Upper lobe of left lung (tissue), 4 donors: ENCODE measurements at regions not wholly inside any gene's neighbourhood (a gene's known extent, or its start where the extent isn't known, plus 50 kb on each side); places are given as distances from the start of the nearest gene placed in this dataset.

Experiments
- EP300 ChIP-seq, 4 donors: sonication (generic); formaldehyde crosslinking; IDR thresholded peaks; one replicate each; pipeline ENCODE4 v1.5.1; 2017; ENCODE audit warnings: antibody characterized with exemption in 4 of 4, control low read depth in 2 of 4
- POLR2A ChIP-seq, 4 donors: fragments of 450-650 bp; IDR thresholded peaks; one replicate each; pipeline ENCODE4 v1.5.1; 2016 to 2017; ENCODE audit warnings: antibody characterized with exemption in 4 of 4, mild to moderate bottlenecking in 2 of 4
- POLR2AphosphoS5 ChIP-seq, 2 donors: sonication (generic); formaldehyde crosslinking; IDR thresholded peaks; one replicate each; pipeline ENCODE4 v1.5.1; 2017; ENCODE audit warnings: antibody characterized with exemption in 2 of 2
- TF ChIP-seq, protein P1 (sequence below), 6 experiments: fragments of 450-650 bp in 4 of 6; fragments of 200-600 bp in 2 of 6; sonication (generic) in 2 of 6; IDR thresholded peaks; one replicate each; pipeline ENCODE4 v1.5.1; 2016 to 2019; ENCODE audit warnings: antibody characterized with exemption in 6 of 6

DNA sequence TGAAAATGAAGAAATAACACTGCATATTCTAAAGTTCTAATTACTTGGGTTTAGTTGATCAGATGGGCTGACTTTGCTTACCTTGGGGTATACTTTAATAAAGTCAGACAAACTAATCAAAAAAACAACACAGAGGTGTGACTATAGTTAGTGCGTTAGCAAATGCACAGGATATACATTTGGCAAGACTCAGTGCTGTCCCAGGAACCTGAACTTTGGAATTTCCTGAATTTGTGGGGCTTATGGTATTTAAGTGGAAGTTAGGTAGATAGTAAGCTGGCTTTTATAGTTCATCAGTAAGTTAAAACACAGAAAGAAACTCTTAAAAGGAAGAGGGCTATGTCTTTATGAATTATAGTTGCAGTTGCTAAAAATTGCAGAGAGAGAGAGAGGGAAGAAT is 302.6 kb upstream of the DDI1 start:
- TF ChIP-seq POLR2A (IDR thresholded peaks at IDR 0.05) = no peak
- TF ChIP-seq, protein P1, sequence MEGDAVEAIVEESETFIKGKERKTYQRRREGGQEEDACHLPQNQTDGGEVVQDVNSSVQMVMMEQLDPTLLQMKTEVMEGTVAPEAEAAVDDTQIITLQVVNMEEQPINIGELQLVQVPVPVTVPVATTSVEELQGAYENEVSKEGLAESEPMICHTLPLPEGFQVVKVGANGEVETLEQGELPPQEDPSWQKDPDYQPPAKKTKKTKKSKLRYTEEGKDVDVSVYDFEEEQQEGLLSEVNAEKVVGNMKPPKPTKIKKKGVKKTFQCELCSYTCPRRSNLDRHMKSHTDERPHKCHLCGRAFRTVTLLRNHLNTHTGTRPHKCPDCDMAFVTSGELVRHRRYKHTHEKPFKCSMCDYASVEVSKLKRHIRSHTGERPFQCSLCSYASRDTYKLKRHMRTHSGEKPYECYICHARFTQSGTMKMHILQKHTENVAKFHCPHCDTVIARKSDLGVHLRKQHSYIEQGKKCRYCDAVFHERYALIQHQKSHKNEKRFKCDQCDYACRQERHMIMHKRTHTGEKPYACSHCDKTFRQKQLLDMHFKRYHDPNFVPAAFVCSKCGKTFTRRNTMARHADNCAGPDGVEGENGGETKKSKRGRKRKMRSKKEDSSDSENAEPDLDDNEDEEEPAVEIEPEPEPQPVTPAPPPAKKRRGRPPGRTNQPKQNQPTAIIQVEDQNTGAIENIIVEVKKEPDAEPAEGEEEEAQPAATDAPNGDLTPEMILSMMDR (IDR thresholded peaks at IDR 0.05) = no peak
- no peak for TF ChIP-seq EP300 (IDR thresholded peaks at IDR 0.05)
- no peak for TF ChIP-seq POLR2AphosphoS5 (IDR thresholded peaks at IDR 0.05)
